ENCODE measurements at regions not wholly inside any gene's neighbourhood (a gene's known extent, or its start where the extent isn't known, plus 50 kb on each side); places are given as distances from the start of the nearest gene placed in this dataset.

GRCh38 chr13:30109471-30110135, 197.7 kb downstream of the KATNAL1 start:
- DNase-seq (ENCODE audit: low read depth in 1 of 2, low spot score in 2 of 2): no peak
- Histone ChIP-seq H3K27ac (ENCODE audit: low read depth, low read length) (no peak overlapping the region), H4K8ac (ENCODE audit: extremely low read depth, insufficient read depth, low read length) (no peak overlapping the region), H3K9me3 (ENCODE audit: insufficient read depth in 2 of 2, low read depth in 1 of 2, low read length in 1 of 2) (no peaks in the 10 kb centered on the region), H2BK12ac (ENCODE audit: low read depth, low read length) (no peak overlapping the region), H2AK5ac (ENCODE audit: low read depth, low read length) (no peak overlapping the region), H3K36me3 (ENCODE audit: control insufficient read depth in 2 of 4, insufficient read depth in 4 of 4, low read length in 3 of 4) (no peaks in the 10 kb centered on the region), H3K14ac (ENCODE audit: insufficient read length) (no peak overlapping the region), H4K5ac (ENCODE audit: insufficient read length, low read depth, low read length) (no peak overlapping the region), H3K79me2 (ENCODE audit: control insufficient read depth in 1 of 2, insufficient read depth in 2 of 2, low read length in 2 of 2) (no peaks in the 10 kb centered on the region), H2BK20ac (ENCODE audit: low read length) (peak overlapping the region; percentile 29; the same call in 1 of the 2 replicates), H4K20me1 (replicated peaks in 1 of 2; ENCODE audit: control insufficient read depth in 1 of 2, insufficient read depth in 2 of 2, low read length in 2 of 2) (no peaks in the 10 kb centered on the region), H3K4me2 (ENCODE audit: insufficient read depth in 1 of 2, low read depth in 2 of 2, low read length in 2 of 2) (no peak overlapping the region), H3K4ac (replicated peaks; ENCODE audit: insufficient read length, low read depth, low read length) (no peak overlapping the region), H3K4me3 (ENCODE audit: extremely low read depth in 1 of 4, insufficient read depth in 2 of 4, low read depth in 3 of 4, low read length in 4 of 4) (no peak overlapping the region), H2AFZ (ENCODE audit: low read length) (peak overlapping the region; percentile 69; the same call in 1 of the 2 replicates), H3K79me1 (ENCODE audit: low read depth, low read length) (no peaks in the 10 kb centered on the region), H3K9ac (replicated peaks in 1 of 4; ENCODE audit: extremely low read depth in 1 of 4, low read depth in 3 of 4, low read length in 3 of 4) (no peak overlapping the region), H3K27me3 (replicated peaks in 1 of 4; ENCODE audit: control insufficient read depth in 3 of 4, extremely low read depth in 1 of 4, insufficient read depth in 3 of 4, low read length in 3 of 4) (peaks cover 0 to 9% (median 3%) of the 10 kb centered on the region in 4 experiments; a peak in 3 of 7 replicates), H2BK15ac (ENCODE audit: low read length) (no peak overlapping the region), H3K56ac (replicated peaks; ENCODE audit: insufficient read length, low read depth, low read length) (no peak overlapping the region), H4K91ac (replicated peaks; ENCODE audit: insufficient read length, low read length) (no peak overlapping the region), H2BK120ac (replicated peaks; ENCODE audit: low read depth, low read length) (no peak overlapping the region), H3K23ac (ENCODE audit: insufficient read length) (no peak overlapping the region), H2BK5ac (ENCODE audit: low read depth, low read length) (no peak overlapping the region), H3K18ac (ENCODE audit: extremely low read depth, low read length) (no peak overlapping the region), H3K4me1 (replicated peaks in 1 of 4; ENCODE audit: control insufficient read depth in 3 of 4, insufficient read depth in 4 of 4, low read length in 3 of 4) (peaks cover 0 to 13% (median 2%) of the 10 kb centered on the region in 4 experiments; a peak in 4 of 7 replicates), H3K23me2 (ENCODE audit: low read depth, low read length) (no peaks in the 10 kb centered on the region; the same call in 1 of the 2 replicates)
- POLR2A ChIA-PET (ENCODE audit: partially characterized antibody): no interaction called here
- no peak for FAIRE-seq
- WGBS, 2 experiments (ENCODE audit: extremely low coverage in 1 of 2, insufficient coverage in 1 of 2, insufficient read length in 1 of 2, insufficient replicate concordance in 2 of 2, low coverage in 1 of 2, low lambda C conversion rate in 2 of 2, missing lambda C conversion rate in 1 of 2): 85% methylated on average over 8 of the region's 8 CpGs; no CpG with 5 or more reads in 1 of the 2 experiments
- CTCF ChIA-PET (ENCODE audit: partially characterized antibody): interaction anchor here (0.9 to 4.1 kb wide), 3 partner anchors 149 to 348 kb away, joined by 3 to 23 read pairs (median 3); no protein-coding TSS in a partner anchor
- TF ChIP-seq CREB1 (IDR thresholded peaks at IDR 0.05) (no peak), SIN3A (conservative IDR thresholded peaks at IDR 0.05 in 1 of 2, IDR thresholded peaks at IDR 0.05 in 1 of 2; ENCODE audit: low read depth in 1 of 2, low read length in 2 of 2) (no peak), POLR2A (IDR thresholded peaks at IDR 0.05; ENCODE audit: control extremely low read depth in 1 of 2, low read depth in 2 of 2, low read length in 2 of 2) (no peak), E2F6 (IDR thresholded peaks at IDR 0.05) (no peak), MAFK (IDR thresholded peaks at IDR 0.05; ENCODE audit: low read depth, low read length) (no peak), EP300 (IDR thresholded peaks at IDR 0.05; ENCODE audit: borderline replicate concordance in 1 of 2, low read depth in 2 of 2, low read length in 2 of 2) (no peak), RNF2 (IDR thresholded peaks at IDR 0.05; ENCODE audit: borderline replicate concordance, low read depth, low read length, missing control alignments, poor library complexity, severe bottlenecking) (no peak), RXRA (IDR thresholded peaks at IDR 0.05; ENCODE audit: insufficient read depth, low read depth, low read length) (no peak), POU5F1 (IDR thresholded peaks at IDR 0.05; ENCODE audit: low read depth, low read length) (no peak), SIRT6 (IDR thresholded peaks at IDR 0.05; ENCODE audit: low read length) (no peak), CBX8 (IDR thresholded peaks at IDR 0.05; ENCODE audit: borderline replicate concordance, low read depth, low read length) (no peak)
